Upper lobe of left lung (tissue), 4 donors: ENCODE measurements at regions not wholly inside any gene's neighbourhood (a gene's known extent, or its start where the extent isn't known, plus 50 kb on each side); places are given as distances from the start of the nearest gene placed in this dataset.

Experiments used
- CTCF ChIP-seq, 6 experiments: fragments of 450-650 bp in 4 of 6; fragments of 200-600 bp in 2 of 6; sonication (generic) in 2 of 6; IDR thresholded peaks; one replicate each; pipeline ENCODE4 v1.5.1; 2016 to 2019; ENCODE audit warnings: antibody characterized with exemption in 6 of 6
- POLR2A ChIP-seq, 4 donors: fragments of 450-650 bp; IDR thresholded peaks; one replicate each; pipeline ENCODE4 v1.5.1; 2016 to 2017; ENCODE audit warnings: antibody characterized with exemption in 4 of 4, mild to moderate bottlenecking in 2 of 4

DNA sequence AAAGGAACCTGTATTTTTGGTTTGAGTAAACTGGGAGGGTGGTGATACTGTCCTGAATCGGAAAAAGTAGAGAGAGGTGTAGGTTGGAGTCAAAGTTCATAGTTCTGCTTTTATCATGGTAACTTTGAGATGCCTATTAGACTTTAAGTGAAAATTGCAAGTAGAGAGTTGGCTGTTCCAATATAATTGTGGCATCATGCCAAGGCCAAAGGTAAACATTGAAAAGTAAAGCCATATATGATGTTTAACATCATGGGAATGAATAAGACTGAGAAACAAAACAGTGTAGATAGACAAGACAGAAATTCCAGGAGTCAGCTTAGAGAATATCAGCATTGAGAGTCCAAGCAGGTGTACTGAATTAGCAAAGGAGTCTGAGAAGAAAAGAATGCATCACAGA is 570.9 kb downstream of the HTR7 start:
- TF ChIP-seq CTCF (IDR thresholded peaks at IDR 0.05) (no peak), POLR2A (IDR thresholded peaks at IDR 0.05) (no peak)
